Panc1 (cell line): ENCODE measurements at regions not wholly inside any gene's neighbourhood (a gene's known extent, or its start where the extent isn't known, plus 50 kb on each side); places are given as distances from the start of the nearest gene placed in this dataset.

Experiments used
- CTCF ChIP-seq: fragments of 450-650 bp; IDR thresholded peaks from 2 replicates; pipeline ENCODE4 v1.5.1; 2017; ENCODE audit warnings: mild to moderate bottlenecking
- POLR2AphosphoS5 ChIP-seq: IDR thresholded peaks from 2 replicates; pipeline ENCODE4 v1.6.1; 2012; ENCODE audit warnings: mild to moderate bottlenecking, low read depth, low read length, moderate library complexity
- REST ChIP-seq, 2 experiments: IDR thresholded peaks; 2 replicates each; pipeline ENCODE4 v1.6.1; 2011 to 2012; ENCODE audit warnings: low read depth in 2 of 2, control low read depth in 1 of 2, low read length in 1 of 2, mild to moderate bottlenecking in 1 of 2, moderate library complexity in 1 of 2; ENCODE audit not compliant: insufficient read depth in 1 of 2
- SIN3A ChIP-seq: IDR thresholded peaks from 2 replicates; pipeline ENCODE4 v1.6.1; 2012; ENCODE audit warnings: low read depth, mild to moderate bottlenecking, low read length, moderate library complexity, borderline replicate concordance; ENCODE audit not compliant: insufficient read depth
- TCF7L2 ChIP-seq: IDR thresholded peaks from 2 replicates; pipeline ENCODE4 v1.6.1; 2011; ENCODE audit warnings: mild to moderate bottlenecking, low read depth, low read length, inconsistent platforms

GRCh38 chr14:30297876-30298795 is 260.8 kb upstream of the G2E3 start:
- TF ChIP-seq CTCF (no peak), REST (IDR thresholded peaks at IDR 0.05; ENCODE audit: insufficient read depth in 1 of 2, low read depth in 2 of 2, low read length in 1 of 2) (no peak), POLR2AphosphoS5 (no peak), TCF7L2 (no peak), SIN3A (no peak)
